Parathyroid adenoma (tissue), 2 donors: ENCODE measurements at regions not wholly inside any gene's neighbourhood (a gene's known extent, or its start where the extent isn't known, plus 50 kb on each side); places are given as distances from the start of the nearest gene placed in this dataset.

Experiments used
- H2AFZ ChIP-seq: fragments of 300-600 bp; sonication (generic); one replicate; pipeline ENCODE4 v1.7.0; 2017; ENCODE audit warnings: antibody characterized with exemption, mild to moderate bottlenecking
- H3K27ac ChIP-seq: fragments of 300-600 bp; sonication (generic); one replicate; pipeline ENCODE4 v1.7.0; 2017
- H3K27me3 ChIP-seq: fragments of 300-600 bp; sonication (generic); one replicate; pipeline ENCODE4 v1.7.0; 2017; ENCODE audit warnings: low read length; ENCODE audit not compliant: control insufficient read depth, insufficient read depth
- H3K36me3 ChIP-seq: fragments of 300-600 bp; sonication (generic); one replicate; pipeline ENCODE4 v1.7.0; 2017; ENCODE audit warnings: low read length; ENCODE audit not compliant: control insufficient read depth, insufficient read depth
- H3K4me1 ChIP-seq: fragments of 300-600 bp; sonication (generic); one replicate; pipeline ENCODE4 v1.7.0; 2017; ENCODE audit warnings: control low read depth
- H3K4me2 ChIP-seq: fragments of 300-600 bp; sonication (generic); one replicate; pipeline ENCODE4 v1.7.0; 2017; ENCODE audit warnings: low read length
- H3K4me3 ChIP-seq: fragments of 300-600 bp; sonication (generic); one replicate; pipeline ENCODE4 v1.7.0; 2017; ENCODE audit warnings: low read depth, low read length
- H3K79me2 ChIP-seq: fragments of 300-600 bp; sonication (generic); one replicate; pipeline ENCODE4 v1.7.0; 2017; ENCODE audit warnings: control low read depth
- H3K9ac ChIP-seq: fragments of 300-600 bp; sonication (generic); one replicate; pipeline ENCODE4 v1.7.0; 2017; ENCODE audit warnings: mild to moderate bottlenecking
- H3K9me3 ChIP-seq: fragments of 300-600 bp; sonication (generic); one replicate; pipeline ENCODE4 v1.7.0; 2017; ENCODE audit warnings: low read length; ENCODE audit not compliant: control insufficient read depth
- TF ChIP-seq, protein P1 (sequence below): fragments of 300-600 bp; sonication (generic); IDR thresholded peaks from one replicate; pipeline ENCODE4 v1.7.0; 2017; ENCODE audit warnings: antibody characterized with exemption, mild to moderate bottlenecking
- donor health status: primary hyperparathyroidism.

DNA sequence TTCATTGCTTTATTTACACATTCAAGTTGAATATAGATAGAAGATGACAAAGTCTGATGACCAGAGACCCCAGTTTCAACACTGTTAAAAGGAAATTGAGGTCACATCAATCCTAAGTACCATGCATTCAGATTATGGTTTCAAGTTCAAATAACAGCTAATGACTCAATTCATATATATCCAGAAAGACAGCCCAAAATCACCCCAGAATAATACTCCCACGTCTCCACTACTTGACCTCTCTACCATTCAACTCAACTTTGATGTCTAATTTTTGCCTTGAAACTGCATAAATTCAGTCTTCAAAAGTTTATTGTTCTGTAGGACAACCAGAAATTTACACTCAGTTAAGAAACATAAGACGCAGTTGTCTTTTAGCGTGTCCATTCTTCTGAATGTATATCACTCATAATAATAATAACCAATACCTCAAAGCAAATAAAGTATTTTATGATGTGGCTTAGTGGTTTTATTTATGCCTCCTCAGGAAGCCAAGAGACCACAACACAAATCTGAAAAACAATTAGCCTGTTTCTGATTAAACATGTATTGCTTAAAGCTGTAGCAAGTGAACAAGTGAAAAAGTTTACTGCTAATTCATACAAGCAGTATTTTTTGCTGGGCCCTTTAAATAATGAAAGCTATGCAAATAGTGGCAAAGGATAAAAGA, 569.0 kb downstream of the LTN1 start:
- H3K79me2 ChIP-seq, result no peaks in the 10 kb centered on the region
- no peak overlapping the region for H3K9ac ChIP-seq
- TF ChIP-seq, protein P1, sequence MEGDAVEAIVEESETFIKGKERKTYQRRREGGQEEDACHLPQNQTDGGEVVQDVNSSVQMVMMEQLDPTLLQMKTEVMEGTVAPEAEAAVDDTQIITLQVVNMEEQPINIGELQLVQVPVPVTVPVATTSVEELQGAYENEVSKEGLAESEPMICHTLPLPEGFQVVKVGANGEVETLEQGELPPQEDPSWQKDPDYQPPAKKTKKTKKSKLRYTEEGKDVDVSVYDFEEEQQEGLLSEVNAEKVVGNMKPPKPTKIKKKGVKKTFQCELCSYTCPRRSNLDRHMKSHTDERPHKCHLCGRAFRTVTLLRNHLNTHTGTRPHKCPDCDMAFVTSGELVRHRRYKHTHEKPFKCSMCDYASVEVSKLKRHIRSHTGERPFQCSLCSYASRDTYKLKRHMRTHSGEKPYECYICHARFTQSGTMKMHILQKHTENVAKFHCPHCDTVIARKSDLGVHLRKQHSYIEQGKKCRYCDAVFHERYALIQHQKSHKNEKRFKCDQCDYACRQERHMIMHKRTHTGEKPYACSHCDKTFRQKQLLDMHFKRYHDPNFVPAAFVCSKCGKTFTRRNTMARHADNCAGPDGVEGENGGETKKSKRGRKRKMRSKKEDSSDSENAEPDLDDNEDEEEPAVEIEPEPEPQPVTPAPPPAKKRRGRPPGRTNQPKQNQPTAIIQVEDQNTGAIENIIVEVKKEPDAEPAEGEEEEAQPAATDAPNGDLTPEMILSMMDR, result no peak
- no peaks in the 10 kb centered on the region for H3K27me3 ChIP-seq
- no peaks in the 10 kb centered on the region for H3K4me1 ChIP-seq
- no peak overlapping the region for H3K4me3 ChIP-seq
- H3K9me3 ChIP-seq, result no peaks in the 10 kb centered on the region
- no peaks in the 10 kb centered on the region for H3K36me3 ChIP-seq
- no peak overlapping the region for H3K27ac ChIP-seq
- H2AFZ ChIP-seq, result no peak overlapping the region
- H3K4me2 ChIP-seq, result no peak overlapping the region

GRCh38 chr21:28421716-28422524, 570.8 kb downstream of the LTN1 start:
- no peak overlapping the region for H3K4me3 ChIP-seq
- no peak overlapping the region for H3K9ac ChIP-seq
- no peaks in the 10 kb centered on the region for H3K36me3 ChIP-seq
- TF ChIP-seq, protein P1, result no peak
- no peaks in the 10 kb centered on the region for H3K79me2 ChIP-seq
- no peaks in the 10 kb centered on the region for H3K4me1 ChIP-seq
- no peaks in the 10 kb centered on the region for H3K27me3 ChIP-seq
- no peak overlapping the region for H3K27ac ChIP-seq
- no peaks in the 10 kb centered on the region for H3K9me3 ChIP-seq
- H3K4me2 ChIP-seq, result no peak overlapping the region
- no peak overlapping the region for H2AFZ ChIP-seq

DNA sequence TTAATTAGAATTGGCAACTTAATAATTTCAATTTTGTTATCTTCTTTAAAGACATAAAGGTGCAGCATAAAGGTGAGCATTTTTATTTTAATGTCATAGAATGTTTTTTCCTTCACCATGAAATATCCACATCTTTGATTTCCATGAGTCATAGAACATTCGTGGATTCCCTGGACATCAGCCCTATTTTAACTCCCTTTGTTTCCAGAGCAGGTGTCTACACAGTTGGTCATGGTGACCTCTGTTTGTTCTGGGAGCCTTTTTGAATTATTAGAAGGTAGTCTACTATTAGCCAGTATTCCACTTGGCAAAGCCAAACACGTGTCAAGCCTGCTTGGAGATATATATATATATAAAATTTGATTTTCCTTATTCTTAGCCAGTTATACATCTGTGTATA, 572.9 kb downstream of the LTN1 start:
- Histone ChIP-seq H3K27me3 (no peaks in the 10 kb centered on the region), H3K36me3 (no peaks in the 10 kb centered on the region), H3K4me2 (no peak overlapping the region), H3K9ac (no peak overlapping the region), H3K27ac (no peak overlapping the region), H2AFZ (no peak overlapping the region), H3K79me2 (no peaks in the 10 kb centered on the region), H3K4me1 (no peaks in the 10 kb centered on the region), H3K4me3 (no peak overlapping the region), H3K9me3 (no peaks in the 10 kb centered on the region)
- TF ChIP-seq, protein P1, result no peak

DNA sequence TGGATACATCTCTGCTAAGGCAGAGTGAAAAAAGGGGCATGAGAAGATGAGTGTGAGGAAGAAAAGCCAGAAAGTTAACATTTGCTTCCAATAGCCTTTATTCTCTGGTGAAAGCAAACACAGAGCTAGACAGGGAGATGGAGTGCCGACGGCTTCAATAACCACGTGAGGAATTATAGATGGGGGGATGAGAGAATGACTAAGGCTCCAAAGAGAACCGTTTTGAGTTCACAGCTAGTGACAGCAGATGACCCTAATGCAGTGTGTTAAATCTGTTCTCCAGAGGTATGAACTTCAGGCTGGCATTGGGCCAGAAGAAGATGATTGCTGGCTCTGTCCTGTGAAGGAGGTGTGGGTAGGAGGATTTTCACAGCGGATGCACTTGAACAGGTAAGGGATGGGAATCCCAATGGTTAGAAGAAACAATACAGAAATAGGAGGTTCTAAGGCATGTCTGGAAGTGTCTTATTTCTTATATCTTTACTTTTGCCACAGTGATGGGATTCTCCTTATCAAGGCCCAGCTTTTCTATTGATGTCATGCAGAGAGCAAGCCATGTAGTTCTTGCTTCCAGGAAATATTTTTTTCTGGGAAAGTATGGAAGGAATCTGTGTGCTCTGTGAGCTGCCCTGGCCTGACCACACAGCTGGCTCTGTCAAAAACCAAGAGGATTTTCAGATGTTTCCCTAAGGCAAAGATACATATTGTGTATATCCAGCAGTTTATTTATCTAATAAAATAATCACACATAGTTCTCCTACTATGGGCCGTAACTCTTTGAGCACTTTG, 573.8 kb downstream of the LTN1 start:
- no peak overlapping the region for H3K4me3 ChIP-seq
- no peaks in the 10 kb centered on the region for H3K79me2 ChIP-seq
- H2AFZ ChIP-seq, result no peak overlapping the region
- H3K4me2 ChIP-seq, result no peak overlapping the region
- TF ChIP-seq, protein P1, result no peak
- no peaks in the 10 kb centered on the region for H3K27me3 ChIP-seq
- H3K27ac ChIP-seq, result no peak overlapping the region
- H3K9ac ChIP-seq, result no peak overlapping the region
- H3K36me3 ChIP-seq, result no peaks in the 10 kb centered on the region
- H3K4me1 ChIP-seq, result no peaks in the 10 kb centered on the region
- no peaks in the 10 kb centered on the region for H3K9me3 ChIP-seq
